CD14-positive monocyte (primary cell): ENCODE measurements at regions not wholly inside any gene's neighbourhood (a gene's known extent, or its start where the extent isn't known, plus 50 kb on each side); places are given as distances from the start of the nearest gene placed in this dataset.

Experiments
- DNase-seq, 3 donors: peaks; one replicate each; pipeline ENCODE4 v3.0.0-alpha.2; 2011 to 2022
- H2AFZ ChIP-seq: 2 replicates; pipeline ENCODE4 v1.6.0; 2012; ENCODE audit warnings: mild to moderate bottlenecking, low read depth, low read length, inconsistent platforms; ENCODE audit not compliant: insufficient read depth, poor library complexity, severe bottlenecking
- H3K27ac ChIP-seq, 2 donors: 1 replicate in 1 of 2; 2 replicates in 1 of 2; pipeline ENCODE4 v1.5.1; 2012 to 2013; ENCODE audit warnings: low read length in 2 of 2, control low read depth in 1 of 2, inconsistent platforms in 1 of 2, low read depth in 1 of 2, mild to moderate bottlenecking in 1 of 2
- H3K27me3 ChIP-seq, 2 donors: one replicate each; pipeline versions ENCODE4 v1.6.0 to v1.6.1; 2011 to 2013; ENCODE audit warnings: low read length in 2 of 2; ENCODE audit not compliant: control insufficient read depth in 2 of 2, insufficient read depth in 2 of 2
- H3K36me3 ChIP-seq, 2 donors: replicated peaks in 1 of 2; 1 replicate in 1 of 2; 2 replicates in 1 of 2; pipeline versions ENCODE4 v1.5.1 to v1.6.1; 2012 to 2013; ENCODE audit warnings: low read length in 2 of 2, control low read depth in 1 of 2, inconsistent platforms in 1 of 2, mild to moderate bottlenecking in 1 of 2; ENCODE audit not compliant: insufficient read depth in 2 of 2, control insufficient read depth in 1 of 2
- H3K4me1 ChIP-seq, 2 donors: 1 replicate in 1 of 2; 2 replicates in 1 of 2; pipeline versions ENCODE4 v1.5.1 to v1.6.1; 2012 to 2013; ENCODE audit warnings: low read length in 2 of 2, control low read depth in 1 of 2, inconsistent platforms in 1 of 2, mild to moderate bottlenecking in 1 of 2, moderate library complexity in 1 of 2; ENCODE audit not compliant: insufficient read depth in 2 of 2, control insufficient read depth in 1 of 2
- H3K4me2 ChIP-seq: replicated peaks from 2 replicates; pipeline ENCODE3; 2012; ENCODE audit warnings: low read length, moderate library complexity, mild to moderate bottlenecking; ENCODE audit not compliant: poor library complexity, severe bottlenecking; ENCODE audit errors: extremely low read depth
- H3K4me3 ChIP-seq, 3 experiments: fragments of 200-600 bp in 1 of 3; sonication (generic) in 1 of 3; replicated peaks in 1 of 3; 1 replicate in 2 of 3; 2 replicates in 1 of 3; pipeline ENCODE4 v1.5.1; 2011 to 2013; ENCODE audit warnings: low read length in 3 of 3, mild to moderate bottlenecking in 3 of 3, control low read depth in 2 of 3, low read depth in 2 of 3, inconsistent platforms in 1 of 3, moderate library complexity in 1 of 3
- H3K79me2 ChIP-seq: 2 replicates; pipeline ENCODE4 v1.6.0; 2012; ENCODE audit warnings: mild to moderate bottlenecking, control low read depth, inconsistent platforms, low read length, moderate library complexity; ENCODE audit not compliant: insufficient read depth
- H3K9ac ChIP-seq: 2 replicates; pipeline ENCODE4 v1.6.0; 2017; ENCODE audit warnings: low read length, mild to moderate bottlenecking; ENCODE audit not compliant: insufficient read depth, poor library complexity, severe bottlenecking
- H3K9me3 ChIP-seq, 2 donors: replicated peaks in 1 of 2; 1 replicate in 1 of 2; 2 replicates in 1 of 2; pipeline versions ENCODE4 v1.5.1 to v1.6.1; 2012 to 2013; ENCODE audit warnings: low read length in 2 of 2, control low read depth in 1 of 2; ENCODE audit not compliant: control insufficient read depth in 1 of 2, insufficient read depth in 1 of 2
- H4K20me1 ChIP-seq: 2 replicates; pipeline ENCODE4 v1.6.0; 2012; ENCODE audit warnings: mild to moderate bottlenecking, low read length, control low read depth, moderate library complexity; ENCODE audit not compliant: insufficient read depth
- H3K27ac Mint-ChIP-seq, 7 donors: one replicate each; pipeline ENCODE4 v1.8.0; 2020; ENCODE audit warnings: mild to moderate bottlenecking in 7 of 7, mixed read lengths in 7 of 7, moderate library complexity in 6 of 7, inconsistent platforms in 2 of 7
- H3K27me3 Mint-ChIP-seq, 3 donors: one replicate each; pipeline ENCODE4 v1.8.0; 2021 to 2022; ENCODE audit warnings: low read depth in 3 of 3, mild to moderate bottlenecking in 3 of 3, mixed read lengths in 3 of 3, moderate library complexity in 3 of 3, inconsistent platforms in 1 of 3
- H3K36me3 Mint-ChIP-seq, 2 donors: one replicate each; pipeline ENCODE4 v1.8.0; 2020; ENCODE audit warnings: mixed read lengths in 2 of 2, inconsistent platforms in 1 of 2, mild to moderate bottlenecking in 1 of 2
- H3K4me1 Mint-ChIP-seq: one replicate; pipeline ENCODE4 v1.8.0; 2020; ENCODE audit warnings: mild to moderate bottlenecking, mixed read lengths
- H3K4me3 Mint-ChIP-seq, 2 donors: one replicate each; pipeline ENCODE4 v1.8.0; 2020; ENCODE audit warnings: mild to moderate bottlenecking in 2 of 2, mixed read lengths in 2 of 2, moderate library complexity in 1 of 2
- H3K9me3 Mint-ChIP-seq, 7 donors: one replicate each; pipeline ENCODE4 v1.8.0; 2020 to 2022; ENCODE audit warnings: mixed read lengths in 7 of 7, mild to moderate bottlenecking in 6 of 7, moderate library complexity in 6 of 7, inconsistent platforms in 2 of 7
- CTCF ChIP-seq: fragments of 200-600 bp; IDR thresholded peaks from one replicate; pipeline ENCODE4 v1.8.0; 2022; ENCODE audit warnings: antibody characterized with exemption, mild to moderate bottlenecking
- WGBS: methylation state at CpG from one replicate; pipeline ENCODE4 v1.1.5; 2013; ENCODE audit warnings: missing lambda C conversion rate; ENCODE audit not compliant: insufficient coverage; 5-methylcytosine and 5-hydroxymethylcytosine counted together
- intact Hi-C, 2 donors: fragments of 100-400 bp; cut with micrococcal nuclease; formaldehyde crosslinking; loops; one replicate each; pipeline versions ENCODE4 v1.15.0 to v1.15.1; 2023

GRCh38 chr18:2168022-2168421 is 403.3 kb downstream of the METTL4 start:
- H3K4me2 ChIP-seq, result no peak overlapping the region
- H3K27ac ChIP-seq, result no peak overlapping the region
- no peaks in the 10 kb centered on the region for H3K4me1 ChIP-seq
- no peaks in the 10 kb centered on the region for H3K36me3 ChIP-seq
- intact Hi-C loops, result no loop called here
- H3K4me3 ChIP-seq, result no peak overlapping the region
- no peaks in the 10 kb centered on the region for H3K79me2 ChIP-seq
- no peak overlapping the region for H2AFZ ChIP-seq
- H3K9ac ChIP-seq, result no peak overlapping the region
- Mint-ChIP-seq H3K4me1 (no peaks in the 10 kb centered on the region), H3K27ac (no peak overlapping the region), H3K27me3 (peaks cover 1 to 4% (median 1%) of the 10 kb centered on the region in 3 donors), H3K9me3 (peaks cover 0 to 5% (median 2%) of the 10 kb centered on the region in 7 donors), H3K36me3 (no peaks in the 10 kb centered on the region), H3K4me3 (no peak overlapping the region)
- no peak for DNase-seq
- H4K20me1 ChIP-seq, result no peaks in the 10 kb centered on the region
- no CpG with 5 or more reads among the region's 5 CpGs for WGBS
- no peaks in the 10 kb centered on the region for H3K27me3 ChIP-seq
- no peaks in the 10 kb centered on the region for H3K9me3 ChIP-seq
- no peak for TF ChIP-seq CTCF

GRCh38 chr18:2169656-2170055 is 401.6 kb downstream of the METTL4 start:
- no peak overlapping the region for H3K4me3 Mint-ChIP-seq
- Histone ChIP-seq H3K4me3 (no peak overlapping the region), H4K20me1 (no peaks in the 10 kb centered on the region), H3K27me3 (no peaks in the 10 kb centered on the region), H2AFZ (no peak overlapping the region), H3K27ac (no peak overlapping the region), H3K9me3 (no peaks in the 10 kb centered on the region), H3K4me1 (no peaks in the 10 kb centered on the region), H3K36me3 (no peaks in the 10 kb centered on the region), H3K9ac (no peak overlapping the region), H3K79me2 (no peaks in the 10 kb centered on the region), H3K4me2 (no peak overlapping the region)
- no peaks in the 10 kb centered on the region for H3K36me3 Mint-ChIP-seq
- TF ChIP-seq CTCF, result no peak
- DNase-seq, result no peak
- H3K27ac Mint-ChIP-seq, result no peak overlapping the region
- H3K4me1 Mint-ChIP-seq, result no peaks in the 10 kb centered on the region
- H3K27me3 Mint-ChIP-seq, result peaks cover 1 to 4% (median 3%) of the 10 kb centered on the region in 3 donors
- intact Hi-C loops, result no loop called here
- peaks cover 0 to 5% (median 2%) of the 10 kb centered on the region in 7 donors for H3K9me3 Mint-ChIP-seq
